NCI-H146 (cell line): ENCODE measurements at regions not wholly inside any gene's neighbourhood (a gene's known extent, or its start where the extent isn't known, plus 50 kb on each side); places are given as distances from the start of the nearest gene placed in this dataset.
A peak's percentile ranks its signal among the peaks of the same experiment; 100 is the strongest.
"Not testable (repeated sequence)": the region's sequence is repeated elsewhere in the genome, so short reads cannot be mapped to it uniquely, and the experiment has no call there.

ENCODE experiments used
- DNase-seq: peaks from one replicate; lab custom pipeline; 2025; lab: John Stamatoyannopoulos, UW

DNA sequence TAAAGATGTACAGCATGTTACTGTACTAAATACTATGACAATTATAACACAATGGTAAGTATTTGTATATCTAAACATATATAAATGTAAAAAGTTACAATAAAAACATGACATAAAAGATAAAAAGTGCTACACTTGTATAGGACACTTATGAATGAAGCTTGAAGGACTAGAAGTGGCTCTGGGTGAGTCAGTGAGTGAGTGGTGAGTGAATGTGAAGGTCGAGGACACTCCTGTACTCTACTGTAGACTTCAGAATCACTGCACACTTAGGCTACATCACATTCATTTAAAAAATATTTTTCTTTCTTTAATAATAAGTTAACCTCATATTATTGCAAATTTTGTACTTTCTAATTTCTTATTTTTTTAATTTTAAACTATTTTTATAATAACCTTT lies 1476.7 kb upstream of the CDH8 start:
- no peak for DNase-seq

DNA sequence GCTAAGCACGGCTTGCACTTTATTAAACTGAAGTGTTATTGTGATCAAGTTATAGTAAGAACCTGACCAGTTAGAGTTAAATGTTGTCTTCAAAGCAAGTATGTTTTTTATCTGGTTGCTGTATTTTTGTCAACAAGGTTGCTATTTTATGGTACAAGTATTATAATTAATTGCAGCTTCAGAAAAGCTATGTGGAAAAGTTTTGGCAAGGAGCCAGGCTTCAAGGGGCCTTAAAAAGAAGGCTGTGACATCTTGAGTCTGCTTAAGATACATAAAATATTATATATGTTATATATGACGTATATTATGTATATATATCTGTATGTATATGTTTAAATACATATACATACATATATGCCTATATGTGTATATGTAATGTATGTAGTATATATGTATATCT lies 1461.2 kb upstream of the CDH8 start:
- no peak for DNase-seq

DNA sequence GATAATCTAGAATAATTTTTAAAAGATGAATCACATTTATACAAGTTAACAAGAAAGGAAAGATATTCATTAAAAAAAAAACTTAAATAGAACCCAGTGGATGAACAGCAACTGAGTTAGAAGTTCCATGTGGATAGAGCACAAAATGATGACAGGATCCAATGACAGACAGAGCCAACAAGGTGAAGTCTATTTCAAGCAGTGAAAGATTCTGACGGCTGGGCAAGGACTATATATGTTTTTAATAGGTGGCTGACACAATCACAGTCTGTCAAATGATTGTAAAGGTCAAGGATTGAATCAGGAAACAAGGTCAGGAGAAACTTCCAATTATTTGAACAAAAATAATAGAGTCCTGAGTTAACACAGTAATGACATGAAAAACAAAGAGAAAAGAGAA lies 1460.0 kb upstream of the CDH8 start:
- no peak for DNase-seq

DNA sequence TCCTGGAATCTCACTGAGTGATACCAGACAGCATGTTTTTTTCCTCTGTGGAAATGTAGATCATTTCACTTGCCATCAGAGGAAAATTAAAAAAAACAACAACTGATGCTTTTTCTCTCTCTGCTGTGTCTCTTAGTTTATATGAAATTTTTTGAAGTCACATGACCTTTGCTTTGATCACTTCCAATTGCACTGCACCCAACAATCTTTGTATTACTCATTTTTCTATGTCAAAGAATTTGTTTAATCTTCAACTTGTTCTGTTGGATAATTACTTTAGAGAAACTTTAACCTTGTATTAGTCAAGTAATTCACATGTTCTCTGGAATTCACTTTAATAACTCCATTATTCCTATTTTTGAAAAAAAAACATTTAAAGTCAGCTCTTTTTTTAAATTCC lies 1452.7 kb upstream of the CDH8 start:
- no peak for DNase-seq

DNA sequence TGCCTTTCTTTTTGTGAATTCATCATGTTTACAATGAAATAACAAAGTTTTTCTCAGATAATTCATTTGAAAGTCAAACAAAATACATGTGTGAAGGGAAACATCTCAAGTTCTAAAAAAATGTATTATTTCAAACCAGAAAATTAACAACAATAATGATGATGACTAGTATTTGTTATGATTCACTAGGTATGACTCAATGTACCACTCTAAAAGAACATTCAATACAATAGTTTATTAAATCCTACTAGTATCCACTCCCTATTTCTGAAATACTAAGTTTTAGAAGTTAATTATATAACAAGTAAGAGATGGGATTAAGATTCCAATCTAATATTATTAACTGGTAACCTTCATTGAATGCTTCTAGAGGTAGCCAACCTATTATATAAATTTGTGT lies 1444.8 kb upstream of the CDH8 start:
- no peak for DNase-seq

DNA sequence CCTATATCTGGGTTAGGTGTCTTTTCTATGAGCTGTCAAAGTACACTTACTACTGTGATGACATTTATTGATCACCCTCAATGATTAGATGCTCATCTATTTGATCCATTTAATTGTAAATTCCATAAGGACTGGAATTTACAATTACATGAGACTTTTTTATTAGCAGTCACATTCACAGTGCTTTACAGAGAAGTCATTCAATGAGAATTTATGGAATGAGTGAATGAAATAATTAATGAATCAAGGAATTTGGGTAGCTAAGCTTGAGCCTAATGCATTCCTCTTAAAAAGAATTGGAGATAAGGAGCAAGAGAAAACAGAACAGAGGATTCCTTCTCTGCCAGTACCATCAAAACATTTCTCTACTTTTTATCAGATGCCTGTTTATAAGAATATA lies 1437.5 kb upstream of the CDH8 start:
- no peak for DNase-seq

DNA sequence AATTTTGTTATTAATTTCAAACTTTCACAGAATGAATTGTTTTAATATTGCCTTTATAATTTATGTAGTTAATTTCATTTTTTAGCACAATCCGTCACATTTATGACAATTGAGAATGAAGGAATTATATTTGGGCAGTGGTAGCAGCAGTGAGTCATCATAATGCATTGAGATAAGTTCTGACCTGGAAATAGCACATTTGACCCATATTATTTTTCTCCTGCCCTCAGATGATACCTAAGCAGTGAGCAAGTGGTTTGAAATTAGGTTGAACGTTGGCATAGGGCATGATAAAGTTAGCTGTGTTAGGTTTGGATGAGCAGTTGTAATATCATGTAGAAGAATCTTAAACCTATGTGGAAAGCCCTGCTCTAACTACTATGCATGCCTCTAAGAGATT lies 1431.3 kb upstream of the CDH8 start:
- DNase-seq, result no peak

DNA sequence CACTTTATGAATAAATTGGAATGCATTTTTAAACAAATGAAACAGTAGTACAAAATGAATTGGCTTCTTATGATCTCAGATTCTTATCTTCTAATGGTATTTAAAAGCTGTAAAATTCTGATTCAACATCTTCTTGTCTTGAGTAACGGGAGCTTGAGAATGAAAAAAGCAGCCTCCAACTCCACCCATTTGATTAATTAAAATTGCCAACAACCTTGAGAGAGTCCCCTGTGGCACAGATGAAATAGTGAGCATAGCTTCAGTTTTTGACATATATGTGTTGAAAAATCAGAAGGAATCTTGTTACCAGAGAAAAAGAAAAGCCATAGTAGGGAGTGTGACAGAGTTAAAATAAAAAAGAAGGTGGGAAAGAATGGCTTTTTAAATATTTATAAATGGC lies 1426.1 kb upstream of the CDH8 start:
- DNase-seq, result no peak

DNA sequence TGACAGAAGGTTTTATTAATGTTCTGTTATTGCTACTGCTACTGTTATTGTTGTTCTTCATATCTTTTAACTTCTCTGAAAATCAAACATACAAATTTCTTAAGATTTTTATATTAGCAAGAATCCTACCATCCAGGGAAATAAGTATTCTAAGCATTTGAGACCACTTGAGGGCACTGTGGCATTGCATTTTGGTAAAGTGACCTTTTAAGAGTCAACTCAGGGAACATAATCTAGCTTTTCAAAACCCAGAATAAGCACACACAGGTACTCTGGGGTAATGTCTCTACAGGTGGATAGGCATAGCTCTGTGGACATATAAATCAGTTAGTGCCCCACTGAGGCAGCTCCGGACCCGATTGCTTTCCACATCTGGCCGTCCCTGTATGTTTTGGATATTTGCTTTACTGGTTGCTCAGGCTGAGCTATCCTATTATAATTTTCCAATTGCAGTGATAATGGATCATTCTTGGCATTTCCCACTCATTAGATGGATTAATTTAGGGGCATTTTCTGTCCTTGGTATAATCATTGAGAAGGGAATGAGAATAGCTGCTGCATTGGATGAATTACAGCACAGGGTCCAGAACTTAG lies 1425.1 kb upstream of the CDH8 start:
- DNase-seq, result peak; percentile 65

DNA sequence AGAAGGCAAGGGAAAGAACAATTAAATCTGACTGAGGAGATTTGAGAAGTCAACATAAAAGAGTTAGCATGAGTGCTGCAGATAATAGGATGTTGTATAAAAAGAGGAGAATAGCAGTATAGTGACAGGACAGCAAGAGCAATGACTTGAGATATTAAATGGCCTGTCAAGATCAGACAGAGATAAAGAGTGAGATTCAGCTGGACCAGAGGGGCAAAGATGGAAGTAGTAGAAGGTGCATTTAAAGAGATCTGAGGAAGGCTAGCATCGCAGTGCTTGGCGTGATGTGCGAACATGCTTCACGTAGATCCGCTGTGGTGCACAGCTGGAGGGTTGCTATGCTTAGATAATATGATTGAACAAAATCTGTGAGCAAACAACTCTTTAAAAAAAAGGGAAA lies 1422.6 kb upstream of the CDH8 start:
- peak; percentile 70 for DNase-seq

DNA sequence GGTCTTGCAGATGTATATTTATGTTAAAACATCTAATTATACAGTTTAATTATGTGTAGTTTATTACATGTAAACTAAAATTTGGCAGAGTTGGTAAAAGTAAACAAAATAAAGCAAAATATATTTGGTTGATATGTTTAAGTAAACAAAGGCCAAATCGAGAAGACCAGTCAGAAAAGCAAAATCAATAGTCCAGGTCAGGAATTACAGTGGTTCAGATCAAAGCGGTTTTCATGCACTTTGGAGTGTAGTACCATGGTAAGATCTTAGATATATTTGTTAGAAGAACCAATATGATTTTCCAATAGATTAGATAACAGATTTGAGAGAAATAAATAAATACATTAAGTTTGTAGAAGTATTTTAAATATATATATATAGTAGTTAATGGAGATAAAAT lies 1421.6 kb upstream of the CDH8 start:
- DNase-seq, result no peak

DNA sequence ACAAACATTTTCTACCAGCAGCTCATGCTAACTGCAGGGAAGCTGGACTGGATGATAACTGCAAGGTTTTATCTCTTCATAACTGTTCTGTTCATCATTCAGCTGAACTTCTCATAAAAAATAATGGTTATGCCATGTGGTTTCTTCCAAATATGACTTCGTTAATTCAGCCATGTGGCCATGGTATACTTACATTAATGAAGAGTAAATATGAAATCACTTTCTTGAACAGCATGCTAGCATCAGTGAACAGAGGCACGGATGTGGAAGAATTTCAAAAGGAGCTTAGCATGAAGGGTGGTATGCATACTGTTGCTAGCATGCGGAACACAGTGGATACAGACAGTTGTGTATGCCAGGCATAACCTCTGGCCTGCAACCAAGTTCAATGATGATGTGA lies 1417.0 kb upstream of the CDH8 start:
- no peak for DNase-seq

DNA sequence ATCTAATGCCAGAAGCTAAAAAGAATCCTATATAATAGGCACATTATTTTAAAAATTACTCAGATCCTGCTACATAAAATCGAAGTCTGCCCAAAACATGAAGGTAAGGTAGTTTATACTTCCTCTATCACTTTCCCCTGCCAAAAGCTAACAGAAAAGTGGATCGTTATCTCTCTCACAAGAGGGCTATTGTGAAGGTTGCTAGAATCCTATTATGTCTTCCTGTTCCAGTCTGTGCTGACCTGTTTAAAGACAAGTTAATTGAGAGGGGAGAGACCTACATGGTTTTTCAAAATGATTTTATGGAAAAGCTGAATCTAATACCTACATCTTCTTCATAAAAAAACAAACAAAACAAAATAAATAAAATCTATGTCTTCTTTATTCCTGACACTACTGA lies 1410.9 kb upstream of the CDH8 start:
- DNase-seq, result peak; percentile 86

DNA sequence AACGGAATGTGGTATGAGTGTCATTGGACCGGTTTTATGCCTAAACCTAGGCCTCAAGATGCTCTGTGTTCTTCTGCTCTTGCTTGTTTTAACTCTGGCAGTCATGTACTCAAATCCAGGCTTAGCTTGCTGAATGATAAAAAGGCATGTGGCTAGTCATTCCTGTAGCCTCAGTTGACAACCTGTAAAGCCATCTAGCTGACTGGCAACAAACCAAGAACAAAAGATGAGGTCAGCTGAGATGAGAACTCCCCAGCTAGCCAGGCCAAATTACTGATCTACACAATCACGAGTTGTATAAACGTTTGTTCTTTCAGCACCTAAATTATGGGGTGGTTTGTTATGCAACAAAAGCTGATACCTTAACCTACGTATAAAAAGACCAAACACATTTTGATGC lies 1406.0 kb upstream of the CDH8 start:
- DNase-seq, result peak; percentile 75

DNA sequence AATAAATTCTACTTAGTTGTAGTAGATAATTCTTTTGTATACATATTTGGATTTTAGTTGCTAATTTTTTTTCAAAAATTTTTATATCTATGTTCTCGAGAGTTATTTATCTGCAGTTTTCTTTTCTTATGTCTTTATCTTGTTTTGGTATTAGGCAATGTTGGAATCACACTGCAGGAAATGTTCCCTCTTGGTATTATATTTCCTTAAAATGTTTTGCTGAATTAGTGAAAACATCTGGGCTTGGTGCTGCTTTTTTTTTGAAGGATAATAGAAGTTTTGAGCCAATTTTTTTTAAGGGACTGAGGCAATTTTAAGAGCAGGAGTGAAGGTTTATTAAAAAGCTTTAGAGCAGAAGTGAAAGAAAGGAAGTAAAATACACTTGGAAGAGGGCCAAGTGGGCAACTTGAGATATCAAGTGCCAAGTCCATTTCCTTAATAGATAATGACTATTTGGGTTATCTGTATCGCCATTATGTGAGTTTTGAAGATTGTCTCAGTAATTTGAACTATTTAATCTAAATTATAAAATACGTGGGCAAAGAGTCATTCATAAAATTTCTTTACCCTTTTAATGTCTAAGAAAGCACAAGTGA lies 1390.1 kb upstream of the CDH8 start:
- DNase-seq, result no peak

DNA sequence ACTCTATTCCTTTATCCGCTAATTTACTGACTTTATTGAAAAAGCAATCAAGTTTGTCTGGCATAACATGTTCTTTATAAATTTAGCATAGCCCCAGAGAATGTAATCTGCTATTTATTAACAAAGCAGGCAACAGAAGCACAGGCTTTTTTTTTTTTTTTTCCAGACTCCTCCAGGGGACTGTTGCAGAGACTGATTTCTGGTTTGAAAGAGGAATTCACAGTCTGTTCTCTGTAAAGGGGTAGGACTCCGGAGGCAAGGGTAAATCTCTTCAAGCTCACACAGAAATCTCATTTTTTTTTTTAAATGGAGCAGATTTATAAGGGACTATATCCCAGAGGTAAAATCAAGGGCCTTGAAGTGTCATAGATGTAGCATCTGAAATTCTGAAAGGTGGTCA lies 1386.5 kb upstream of the CDH8 start:
- no peak for DNase-seq

DNA sequence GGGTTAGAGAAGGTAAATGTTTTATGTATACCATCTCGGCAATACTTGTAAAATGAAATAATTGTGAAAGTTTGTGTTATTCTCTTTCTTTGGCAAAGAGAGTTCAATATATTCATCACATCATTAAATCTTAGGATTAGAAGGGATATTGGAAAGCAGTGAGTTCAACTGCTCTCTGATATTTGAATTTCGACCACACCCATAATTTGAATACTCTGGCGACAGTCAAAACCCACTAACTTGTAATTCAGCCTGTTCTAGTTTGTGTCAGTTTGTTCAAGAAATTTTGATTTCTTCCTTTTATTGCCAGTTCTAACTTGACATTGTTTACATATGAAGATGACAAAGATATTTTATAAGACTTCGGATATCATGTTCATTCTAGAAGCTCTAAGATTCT lies 1380.5 kb upstream of the CDH8 start:
- DNase-seq, result no peak

DNA sequence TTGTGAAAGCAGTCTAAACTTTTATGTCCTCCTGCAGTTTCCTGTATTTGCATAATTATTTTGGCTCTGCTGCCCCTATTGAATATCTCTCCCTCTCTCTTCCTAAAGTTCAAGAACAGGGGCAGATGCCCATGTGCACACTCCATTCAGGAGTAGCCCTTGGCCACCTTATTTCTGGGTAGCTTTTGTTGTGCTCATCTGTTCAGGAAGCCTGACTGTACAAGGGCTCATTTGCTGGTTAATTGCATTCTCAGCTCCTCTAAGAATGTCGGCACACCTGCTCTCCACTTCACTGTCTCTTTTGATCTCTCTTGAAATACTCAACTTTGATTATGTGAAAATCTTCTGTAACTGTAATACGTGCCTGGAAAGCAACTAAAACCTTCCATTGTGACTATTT lies 1378.8 kb upstream of the CDH8 start:
- peak; percentile 60 for DNase-seq

DNA sequence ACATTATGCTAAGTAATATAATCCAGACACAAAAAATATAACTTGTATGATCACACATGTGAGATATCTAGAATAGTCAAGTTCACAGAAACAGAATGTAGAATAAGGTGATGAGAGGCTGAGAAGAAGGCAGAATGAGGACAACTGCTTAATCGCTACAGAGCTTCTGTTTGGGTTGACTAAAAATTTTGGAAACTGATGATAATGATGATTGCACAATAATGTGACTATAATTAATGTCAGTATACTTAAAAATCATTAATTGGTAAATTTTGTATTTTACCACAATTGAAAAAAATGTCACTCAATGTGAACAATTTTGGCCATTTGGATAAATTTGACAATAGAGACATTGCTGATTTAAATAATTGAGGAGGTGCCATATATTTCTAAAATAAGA lies 1374.4 kb upstream of the CDH8 start:
- no peak for DNase-seq

DNA sequence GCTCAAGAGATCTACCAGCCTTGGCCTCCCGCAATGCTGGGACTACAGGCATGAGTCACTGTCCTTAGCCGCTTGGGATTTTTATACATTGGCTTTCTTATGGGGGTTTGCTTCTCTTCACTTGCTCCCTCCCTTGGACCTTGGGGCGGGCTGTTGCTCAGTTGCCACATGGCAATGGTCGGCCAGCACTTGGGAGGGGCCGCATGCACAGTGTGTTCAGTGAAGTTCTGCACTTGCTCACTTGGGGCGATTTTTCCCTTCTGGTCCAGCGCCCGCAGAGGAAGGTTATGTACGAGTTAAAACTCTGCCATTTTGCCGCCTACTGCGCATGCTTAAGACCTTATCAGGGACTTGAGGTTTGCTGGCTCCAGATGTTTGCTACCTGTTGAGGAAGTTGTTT lies 1367.6 kb upstream of the CDH8 start:
- no peak for DNase-seq

DNA sequence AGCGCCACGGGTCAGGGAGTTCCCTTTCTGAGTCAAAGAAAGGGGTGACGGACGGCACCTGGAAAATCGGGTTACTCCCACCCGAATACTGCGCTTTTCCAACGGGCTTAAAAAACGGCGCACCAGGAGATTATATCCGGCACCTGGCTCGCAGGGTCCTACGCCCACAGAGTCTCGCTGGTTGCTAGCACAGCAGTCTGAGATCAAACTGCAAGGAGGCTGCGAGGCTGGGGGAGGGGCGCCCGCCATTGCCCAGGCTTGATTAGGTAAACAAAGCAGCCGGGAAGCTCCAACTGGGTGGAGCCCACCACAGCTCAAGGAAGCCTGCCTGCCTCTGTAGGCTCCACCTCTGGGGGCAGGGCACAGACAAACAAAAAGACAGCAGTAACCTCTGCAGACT lies 1352.0 kb upstream of the CDH8 start:
- DNase-seq, result not testable (repeated sequence)

DNA sequence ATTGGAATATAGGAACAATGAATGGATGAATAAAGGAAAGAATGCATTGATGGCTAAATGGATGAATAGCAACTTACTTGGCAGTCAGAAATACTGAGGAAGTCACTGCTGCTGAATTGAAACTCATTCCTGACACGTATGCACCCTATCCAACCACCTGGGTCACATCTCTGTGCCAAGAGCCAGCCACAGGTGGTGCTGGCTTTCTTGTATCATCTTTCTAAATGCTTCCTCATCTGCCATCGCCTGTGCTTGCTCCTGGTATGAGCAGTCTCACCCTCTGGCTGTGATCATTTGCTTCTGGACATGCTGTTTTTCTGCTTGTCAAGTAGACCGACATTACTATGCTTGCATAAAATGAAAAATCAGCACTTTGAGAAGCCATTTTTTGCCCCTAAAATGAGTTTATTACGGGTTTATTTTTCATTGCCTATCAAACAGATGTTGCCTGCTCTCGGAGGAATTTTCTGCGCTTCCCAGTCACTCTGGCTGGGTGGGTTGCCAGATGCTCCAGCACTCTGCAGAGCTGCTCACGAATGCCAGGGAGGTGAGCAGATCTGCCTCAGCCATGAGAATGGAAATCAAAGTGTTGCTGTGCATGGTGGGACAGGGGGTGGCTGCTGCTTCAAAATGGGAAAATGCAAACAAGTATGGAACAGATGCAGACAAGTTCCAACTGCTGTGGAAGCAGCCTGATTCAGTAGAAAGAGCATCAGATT lies 1349.6 kb upstream of the CDH8 start:
- peak; percentile 19 for DNase-seq

DNA sequence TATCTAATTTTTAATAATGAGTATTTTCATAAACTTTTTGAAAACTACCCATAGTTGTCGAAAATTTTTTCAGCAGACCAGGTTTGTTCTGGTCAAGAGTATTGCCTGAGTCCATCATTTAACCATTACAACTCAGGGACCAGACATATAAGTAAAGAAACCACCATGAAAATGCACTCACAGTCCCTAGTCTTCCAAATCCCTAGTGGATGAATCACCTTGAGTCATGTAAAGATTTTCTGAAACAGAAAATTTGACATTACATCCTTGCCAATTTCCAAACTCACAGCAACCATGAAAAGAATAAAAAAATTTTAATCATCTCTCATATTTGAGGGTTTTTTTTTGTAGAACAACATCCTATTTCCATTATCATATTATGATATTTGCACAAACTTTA lies 1337.5 kb upstream of the CDH8 start:
- DNase-seq, result no peak

DNA sequence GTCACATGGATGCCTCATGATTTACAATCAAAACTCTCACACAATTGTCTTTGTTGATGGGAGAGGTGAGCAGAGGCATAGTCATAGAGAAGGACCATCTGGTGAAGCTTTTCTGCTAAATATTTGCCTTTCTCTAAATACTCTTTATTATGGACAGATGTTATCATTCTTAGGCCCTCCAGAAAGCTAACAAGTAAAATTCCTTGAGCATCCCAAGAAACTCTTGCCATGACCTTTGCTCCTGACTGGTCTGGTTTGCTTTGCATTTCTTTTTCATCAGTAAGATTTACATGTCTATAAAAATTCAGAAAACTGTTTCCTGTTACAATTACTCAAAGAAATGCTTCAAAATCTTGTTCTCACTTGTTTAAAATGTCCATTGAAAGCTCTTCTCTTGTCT lies 1336.6 kb upstream of the CDH8 start:
- DNase-seq, result peak; percentile 54
